Neural crest cell (in vitro differentiated cells): ENCODE measurements at regions not wholly inside any gene's neighbourhood (a gene's known extent, or its start where the extent isn't known, plus 50 kb on each side); places are given as distances from the start of the nearest gene placed in this dataset.

Source experiments
- DNase-seq: peaks from one replicate; pipeline ENCODE4 v3.0.0; 2021; ENCODE audit warnings: low read depth, mixed read lengths, low spot score
- H3K27ac Mint-ChIP-seq: one replicate; pipeline ENCODE4 v1.8.0; 2021; ENCODE audit warnings: mild to moderate bottlenecking, mixed read lengths; ENCODE audit not compliant: unreplicated experiment
- H3K27me3 Mint-ChIP-seq: 2 replicates; pipeline ENCODE4 v1.8.0; 2021; ENCODE audit warnings: low read depth, mild to moderate bottlenecking, mixed read lengths
- H3K36me3 Mint-ChIP-seq: 2 replicates; pipeline ENCODE4 v1.8.0; 2021; ENCODE audit warnings: low read depth, mild to moderate bottlenecking, mixed read lengths
- H3K4me1 Mint-ChIP-seq: 2 replicates; pipeline ENCODE4 v1.8.0; 2021; ENCODE audit warnings: mixed read lengths
- H3K4me3 Mint-ChIP-seq: one replicate; pipeline ENCODE4 v1.8.0; 2021; ENCODE audit warnings: mild to moderate bottlenecking, mixed read lengths
- H3K9me3 Mint-ChIP-seq: 2 replicates; pipeline ENCODE4 v1.8.0; 2021; ENCODE audit warnings: mixed read lengths
- CTCF ChIP-seq: fragments of 200-600 bp; sonication (generic); conservative IDR thresholded peaks from 2 replicates; pipeline ENCODE4 v1.5.0; 2021; ENCODE audit warnings: antibody characterized with exemption, mild to moderate bottlenecking

GRCh38 chr12:127304751-127305725, 961.9 kb upstream of the TMEM132C start:
- Mint-ChIP-seq H3K4me3 (no peak overlapping the region), H3K27me3 (peaks cover 15% of the 10 kb centered on the region), H3K27ac (no peak overlapping the region), H3K9me3 (peaks cover 3% of the 10 kb centered on the region), H3K36me3 (no peaks in the 10 kb centered on the region), H3K4me1 (no peaks in the 10 kb centered on the region)
- no peak for DNase-seq
- TF ChIP-seq CTCF: no peak

- no peak overlapping the region for H3K27ac Mint-ChIP-seq
- H3K4me1 Mint-ChIP-seq: peaks cover 9% of the 10 kb centered on the region
- TF ChIP-seq CTCF: no peak
- DNase-seq: no peak
- no peaks in the 10 kb centered on the region for H3K36me3 Mint-ChIP-seq
- no peak overlapping the region for H3K4me3 Mint-ChIP-seq
- H3K27me3 Mint-ChIP-seq: peaks cover 12% of the 10 kb centered on the region
- H3K9me3 Mint-ChIP-seq: peaks cover 3% of the 10 kb centered on the region
Measured at GRCh38 chr12:127306604-127307215, 960.3 kb upstream of the TMEM132C start.

GRCh38 chr12:127307528-127307927, 959.4 kb upstream of the TMEM132C start:
- no peaks in the 10 kb centered on the region for H3K36me3 Mint-ChIP-seq

GRCh38 chr12:127308148-127308547, 958.8 kb upstream of the TMEM132C start:
- no peak for TF ChIP-seq CTCF
- Mint-ChIP-seq H3K4me1 (peaks cover 21% of the 10 kb centered on the region), H3K27me3 (peaks cover 3% of the 10 kb centered on the region), H3K9me3 (peaks cover 3% of the 10 kb centered on the region), H3K27ac (no peak overlapping the region), H3K4me3 (no peak overlapping the region), H3K36me3 (no peaks in the 10 kb centered on the region)
- DNase-seq: no peak

More at GRCh38 chr12:127307528-127307927, 959.4 kb upstream of the TMEM132C start:
- Mint-ChIP-seq H3K27ac (no peak overlapping the region), H3K4me3 (no peak overlapping the region), H3K27me3 (peaks cover 10% of the 10 kb centered on the region), H3K9me3 (peaks cover 3% of the 10 kb centered on the region), H3K4me1 (peaks cover 16% of the 10 kb centered on the region)
- no peak for DNase-seq
- TF ChIP-seq CTCF: no peak

GRCh38 chr12:127310548-127310947, 956.4 kb upstream of the TMEM132C start:
- DNase-seq: no peak
- no peak overlapping the region for H3K27ac Mint-ChIP-seq
- peaks cover 21% of the 10 kb centered on the region for H3K4me1 Mint-ChIP-seq
- no peak for TF ChIP-seq CTCF
- H3K36me3 Mint-ChIP-seq: peaks cover 5% of the 10 kb centered on the region
- H3K4me3 Mint-ChIP-seq: no peak overlapping the region
- H3K9me3 Mint-ChIP-seq: peaks cover 12% of the 10 kb centered on the region
- no peaks in the 10 kb centered on the region for H3K27me3 Mint-ChIP-seq
